Keratinocyte (primary cell): ENCODE measurements at regions not wholly inside any gene's neighbourhood (a gene's known extent, or its start where the extent isn't known, plus 50 kb on each side); places are given as distances from the start of the nearest gene placed in this dataset.

Experiments
- DNase-seq: peaks from one replicate; pipeline ENCODE4 v3.0.0-alpha.2; 2011; ENCODE audit warnings: low read depth, missing footprints, low spot score
- FAIRE-seq: peaks from 2 replicates; lab custom pipeline; 2011; peaks lifted over from hg19 to GRCh38; lab: Jason Lieb, UNC
- H2AFZ ChIP-seq: 2 replicates; pipeline ENCODE4 v1.6.0; 2012; ENCODE audit warnings: low read length, control low read depth, inconsistent platforms; ENCODE audit not compliant: control insufficient read depth
- H3K27ac ChIP-seq: 2 replicates; pipeline ENCODE4 v1.5.1; 2011; ENCODE audit warnings: low read length; ENCODE audit not compliant: control insufficient read depth, insufficient read depth
- H3K27me3 ChIP-seq: 3 replicates; pipeline ENCODE4 v1.6.0; 2011; ENCODE audit warnings: low read length; ENCODE audit not compliant: control insufficient read depth, insufficient read depth; ENCODE audit errors: extremely low read depth
- H3K36me3 ChIP-seq, 2 experiments: 2 replicates in 1 of 2; 3 replicates in 1 of 2; pipeline ENCODE4 v1.5.1; 2011; ENCODE audit warnings: low read length in 2 of 2, mild to moderate bottlenecking in 1 of 2; ENCODE audit not compliant: control insufficient read depth in 2 of 2, insufficient read depth in 2 of 2; ENCODE audit errors: extremely low read depth in 1 of 2
- H3K4me1 ChIP-seq: 3 replicates; pipeline ENCODE4 v1.5.1; 2011; ENCODE audit warnings: low read length; ENCODE audit not compliant: control insufficient read depth, insufficient read depth; ENCODE audit errors: extremely low read depth
- H3K4me2 ChIP-seq: 3 replicates; pipeline ENCODE4 v1.6.0; 2011; ENCODE audit warnings: low read depth, low read length; ENCODE audit not compliant: control insufficient read depth, insufficient read depth; ENCODE audit errors: extremely low read depth
- H3K4me3 ChIP-seq, 3 experiments: fragments of 200-600 bp in 1 of 3; sonication (generic) in 1 of 3; 2 replicates in 2 of 3; 3 replicates in 1 of 3; pipeline ENCODE4 v1.5.1; 2011 to 2016; ENCODE audit warnings: low read length in 3 of 3, mild to moderate bottlenecking in 3 of 3, control low read depth in 2 of 3, inconsistent platforms in 1 of 3, low read depth in 1 of 3, mixed read lengths in 1 of 3, mixed run types in 1 of 3, moderate library complexity in 1 of 3; ENCODE audit not compliant: control insufficient read depth in 2 of 3, insufficient read depth in 2 of 3; ENCODE audit errors: extremely low read depth in 1 of 3
- H3K79me2 ChIP-seq: 2 replicates; pipeline ENCODE4 v1.6.0; 2012; ENCODE audit warnings: low read length; ENCODE audit not compliant: control insufficient read depth, insufficient read depth
- H3K9ac ChIP-seq: 3 replicates; pipeline ENCODE4 v1.6.0; 2011; ENCODE audit warnings: low read length; ENCODE audit not compliant: control insufficient read depth, insufficient read depth; ENCODE audit errors: extremely low read depth
- H3K9me1 ChIP-seq: 3 replicates; pipeline ENCODE4 v1.6.0; 2011; ENCODE audit warnings: low read length; ENCODE audit not compliant: control insufficient read depth, insufficient read depth; ENCODE audit errors: extremely low read depth
- H3K9me3 ChIP-seq: 2 replicates; pipeline ENCODE4 v1.5.1; 2012; ENCODE audit warnings: low read depth, low read length; ENCODE audit not compliant: control insufficient read depth
- H4K20me1 ChIP-seq: 3 replicates; pipeline ENCODE4 v1.6.0; 2011; ENCODE audit warnings: low read length; ENCODE audit not compliant: control insufficient read depth, insufficient read depth; ENCODE audit errors: extremely low read depth
- CTCF ChIP-seq, 3 experiments: IDR thresholded peaks in 1 of 3; conservative IDR thresholded peaks in 1 of 3; optimal IDR thresholded peaks in 1 of 3; 2 replicates in 2 of 3; 3 replicates in 1 of 3; pipeline versions ENCODE3 to v1.5.1; 2011; ENCODE audit warnings: low read length in 3 of 3, mild to moderate bottlenecking in 3 of 3, moderate library complexity in 2 of 3, control low read depth in 1 of 3, inconsistent platforms in 1 of 3; ENCODE audit not compliant: insufficient read depth in 2 of 3; ENCODE audit errors: extremely low read depth in 1 of 3
- EZH2 ChIP-seq: IDR thresholded peaks from one replicate; pipeline ENCODE4 v1.6.1; 2012; ENCODE audit warnings: inconsistent platforms, mild to moderate bottlenecking, low read length, moderate library complexity
- dilution Hi-C: fragments of 300-500 bp; cut with MboI; formaldehyde crosslinking; loops from one replicate; pipeline ENCODE4 v1.7.0; 2020; ENCODE audit warnings: low sequenced_read_pairs; ENCODE audit not compliant: extremely low pct_ligation_motif_present

GRCh38 chr2:61750624-61751023 is 103.2 kb downstream of the FAM161A start:
- FAIRE-seq, result no peak

GRCh38 chr2:61742955-61743354 is 110.9 kb downstream of the FAM161A start:
- no peaks in the 10 kb centered on the region for H3K4me1 ChIP-seq
- no peaks in the 10 kb centered on the region for H3K36me3 ChIP-seq
- no peak overlapping the region for H2AFZ ChIP-seq
- no peak overlapping the region for H3K4me3 ChIP-seq
- H4K20me1 ChIP-seq, result no peaks in the 10 kb centered on the region
- no peak overlapping the region for H3K4me2 ChIP-seq
- no peaks in the 10 kb centered on the region for H3K9me1 ChIP-seq
- no peak overlapping the region for H3K9ac ChIP-seq
- H3K9me3 ChIP-seq, result no peaks in the 10 kb centered on the region
- DNase-seq, result no peak
- no peak overlapping the region for H3K27ac ChIP-seq
- H3K27me3 ChIP-seq, result no peaks in the 10 kb centered on the region
- TF ChIP-seq EZH2, result no peak
- TF ChIP-seq CTCF (optimal IDR thresholded peaks at IDR 0.05 in 1 of 3, IDR thresholded peaks at IDR 0.05 in 1 of 3, conservative IDR thresholded peaks at IDR 0.05 in 1 of 3; ENCODE audit: extremely low read depth in 1 of 3, insufficient read depth in 2 of 3, low read length in 3 of 3), result no peak
- H3K79me2 ChIP-seq, result no peaks in the 10 kb centered on the region
- dilution Hi-C loops, result no loop called here
- no peak for FAIRE-seq

More at GRCh38 chr2:61750624-61751023, 103.2 kb downstream of the FAM161A start:
- H3K9ac ChIP-seq, result no peak overlapping the region
- no peaks in the 10 kb centered on the region for H3K27me3 ChIP-seq
- no peaks in the 10 kb centered on the region for H3K9me1 ChIP-seq
- dilution Hi-C loops, result no loop called here
- DNase-seq, result no peak
- no peaks in the 10 kb centered on the region for H3K4me1 ChIP-seq
- peak overlapping the region; percentile 54 for H2AFZ ChIP-seq
- no peak overlapping the region for H3K27ac ChIP-seq
- no peaks in the 10 kb centered on the region for H3K36me3 ChIP-seq
- no peaks in the 10 kb centered on the region for H3K9me3 ChIP-seq
- H4K20me1 ChIP-seq, result no peaks in the 10 kb centered on the region
- no peaks in the 10 kb centered on the region for H3K79me2 ChIP-seq
- TF ChIP-seq EZH2 (no peak), CTCF (optimal IDR thresholded peaks at IDR 0.05 in 1 of 3, IDR thresholded peaks at IDR 0.05 in 1 of 3, conservative IDR thresholded peaks at IDR 0.05 in 1 of 3; ENCODE audit: extremely low read depth in 1 of 3, insufficient read depth in 2 of 3, low read length in 3 of 3) (no peak)
- no peak overlapping the region for H3K4me2 ChIP-seq
- H3K4me3 ChIP-seq, result no peak overlapping the region
